ENCODE measurements at regions not wholly inside any gene's neighbourhood (a gene's known extent, or its start where the extent isn't known, plus 50 kb on each side); places are given as distances from the start of the nearest gene placed in this dataset.

DNA sequence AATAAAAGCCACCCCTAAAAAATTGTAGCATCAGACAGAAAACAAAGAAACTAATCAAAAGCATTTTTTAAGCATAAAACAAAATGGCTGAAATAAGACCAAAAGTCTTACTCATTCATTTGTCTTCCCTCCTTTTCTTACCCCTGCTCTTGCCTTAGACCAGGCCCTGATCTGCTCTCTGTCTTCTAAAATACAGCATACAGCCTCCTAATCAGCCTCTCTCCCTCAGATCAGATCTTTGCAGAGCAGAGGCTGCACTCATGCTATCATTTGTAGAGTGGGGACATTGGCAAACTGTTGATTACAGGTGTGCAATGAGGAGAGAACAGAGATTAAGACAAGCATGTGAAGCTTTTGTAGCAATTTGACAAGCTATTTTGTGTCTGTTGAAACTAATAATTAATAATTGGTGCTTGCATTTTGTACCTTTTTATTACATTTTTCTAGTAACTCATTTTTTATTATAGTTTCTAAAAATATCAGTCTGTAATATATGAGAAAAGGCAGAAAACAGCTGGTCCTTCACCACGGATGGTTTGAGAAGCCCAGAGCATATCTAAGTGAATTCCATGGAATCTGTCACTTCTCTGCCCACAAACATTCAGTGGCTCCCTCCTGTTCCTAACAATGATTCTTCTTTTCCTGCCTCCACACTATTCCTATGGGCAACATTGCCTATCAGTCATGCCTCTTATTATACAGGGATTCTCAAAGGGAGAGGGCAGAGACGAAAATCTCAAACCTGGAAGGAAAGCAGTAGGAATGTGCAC lies 286.2 kb upstream of the STT3B start:
- TF ChIP-seq, protein P1, sequence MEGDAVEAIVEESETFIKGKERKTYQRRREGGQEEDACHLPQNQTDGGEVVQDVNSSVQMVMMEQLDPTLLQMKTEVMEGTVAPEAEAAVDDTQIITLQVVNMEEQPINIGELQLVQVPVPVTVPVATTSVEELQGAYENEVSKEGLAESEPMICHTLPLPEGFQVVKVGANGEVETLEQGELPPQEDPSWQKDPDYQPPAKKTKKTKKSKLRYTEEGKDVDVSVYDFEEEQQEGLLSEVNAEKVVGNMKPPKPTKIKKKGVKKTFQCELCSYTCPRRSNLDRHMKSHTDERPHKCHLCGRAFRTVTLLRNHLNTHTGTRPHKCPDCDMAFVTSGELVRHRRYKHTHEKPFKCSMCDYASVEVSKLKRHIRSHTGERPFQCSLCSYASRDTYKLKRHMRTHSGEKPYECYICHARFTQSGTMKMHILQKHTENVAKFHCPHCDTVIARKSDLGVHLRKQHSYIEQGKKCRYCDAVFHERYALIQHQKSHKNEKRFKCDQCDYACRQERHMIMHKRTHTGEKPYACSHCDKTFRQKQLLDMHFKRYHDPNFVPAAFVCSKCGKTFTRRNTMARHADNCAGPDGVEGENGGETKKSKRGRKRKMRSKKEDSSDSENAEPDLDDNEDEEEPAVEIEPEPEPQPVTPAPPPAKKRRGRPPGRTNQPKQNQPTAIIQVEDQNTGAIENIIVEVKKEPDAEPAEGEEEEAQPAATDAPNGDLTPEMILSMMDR (IDR thresholded peaks at IDR 0.05; ENCODE audit: insufficient read depth, low read depth, low read length), result no peak
- TF ChIP-seq EZH2 (IDR thresholded peaks at IDR 0.05; ENCODE audit: insufficient read depth, low read length), result no peak
